CD14-positive monocyte (primary cell): ENCODE measurements at regions not wholly inside any gene's neighbourhood (a gene's known extent, or its start where the extent isn't known, plus 50 kb on each side); places are given as distances from the start of the nearest gene placed in this dataset.
A peak's percentile ranks its signal among the peaks of the same experiment; 100 is the strongest.

Experiments used
- DNase-seq, 3 donors: peaks; one replicate each; pipeline ENCODE4 v3.0.0-alpha.2; 2011 to 2022
- H2AFZ ChIP-seq: 2 replicates; pipeline ENCODE4 v1.6.0; 2012; ENCODE audit warnings: mild to moderate bottlenecking, low read depth, low read length, inconsistent platforms; ENCODE audit not compliant: insufficient read depth, poor library complexity, severe bottlenecking
- H3K27ac ChIP-seq, 2 donors: 1 replicate in 1 of 2; 2 replicates in 1 of 2; pipeline ENCODE4 v1.5.1; 2012 to 2013; ENCODE audit warnings: low read length in 2 of 2, control low read depth in 1 of 2, inconsistent platforms in 1 of 2, low read depth in 1 of 2, mild to moderate bottlenecking in 1 of 2
- H3K27me3 ChIP-seq, 2 donors: one replicate each; pipeline versions ENCODE4 v1.6.0 to v1.6.1; 2011 to 2013; ENCODE audit warnings: low read length in 2 of 2; ENCODE audit not compliant: control insufficient read depth in 2 of 2, insufficient read depth in 2 of 2
- H3K36me3 ChIP-seq, 2 donors: replicated peaks in 1 of 2; 1 replicate in 1 of 2; 2 replicates in 1 of 2; pipeline versions ENCODE4 v1.5.1 to v1.6.1; 2012 to 2013; ENCODE audit warnings: low read length in 2 of 2, control low read depth in 1 of 2, inconsistent platforms in 1 of 2, mild to moderate bottlenecking in 1 of 2; ENCODE audit not compliant: insufficient read depth in 2 of 2, control insufficient read depth in 1 of 2
- H3K4me1 ChIP-seq, 2 donors: 1 replicate in 1 of 2; 2 replicates in 1 of 2; pipeline versions ENCODE4 v1.5.1 to v1.6.1; 2012 to 2013; ENCODE audit warnings: low read length in 2 of 2, control low read depth in 1 of 2, inconsistent platforms in 1 of 2, mild to moderate bottlenecking in 1 of 2, moderate library complexity in 1 of 2; ENCODE audit not compliant: insufficient read depth in 2 of 2, control insufficient read depth in 1 of 2
- H3K4me2 ChIP-seq: replicated peaks from 2 replicates; pipeline ENCODE3; 2012; ENCODE audit warnings: low read length, moderate library complexity, mild to moderate bottlenecking; ENCODE audit not compliant: poor library complexity, severe bottlenecking; ENCODE audit errors: extremely low read depth
- H3K4me3 ChIP-seq, 3 experiments: fragments of 200-600 bp in 1 of 3; sonication (generic) in 1 of 3; replicated peaks in 1 of 3; 1 replicate in 2 of 3; 2 replicates in 1 of 3; pipeline ENCODE4 v1.5.1; 2011 to 2013; ENCODE audit warnings: low read length in 3 of 3, mild to moderate bottlenecking in 3 of 3, control low read depth in 2 of 3, low read depth in 2 of 3, inconsistent platforms in 1 of 3, moderate library complexity in 1 of 3
- H3K79me2 ChIP-seq: 2 replicates; pipeline ENCODE4 v1.6.0; 2012; ENCODE audit warnings: mild to moderate bottlenecking, control low read depth, inconsistent platforms, low read length, moderate library complexity; ENCODE audit not compliant: insufficient read depth
- H3K9ac ChIP-seq: 2 replicates; pipeline ENCODE4 v1.6.0; 2017; ENCODE audit warnings: low read length, mild to moderate bottlenecking; ENCODE audit not compliant: insufficient read depth, poor library complexity, severe bottlenecking
- H3K9me3 ChIP-seq, 2 donors: replicated peaks in 1 of 2; 1 replicate in 1 of 2; 2 replicates in 1 of 2; pipeline versions ENCODE4 v1.5.1 to v1.6.1; 2012 to 2013; ENCODE audit warnings: low read length in 2 of 2, control low read depth in 1 of 2; ENCODE audit not compliant: control insufficient read depth in 1 of 2, insufficient read depth in 1 of 2
- H4K20me1 ChIP-seq: 2 replicates; pipeline ENCODE4 v1.6.0; 2012; ENCODE audit warnings: mild to moderate bottlenecking, low read length, control low read depth, moderate library complexity; ENCODE audit not compliant: insufficient read depth
- H3K27ac Mint-ChIP-seq, 7 donors: one replicate each; pipeline ENCODE4 v1.8.0; 2020; ENCODE audit warnings: mild to moderate bottlenecking in 7 of 7, mixed read lengths in 7 of 7, moderate library complexity in 6 of 7, inconsistent platforms in 2 of 7
- H3K27me3 Mint-ChIP-seq, 3 donors: one replicate each; pipeline ENCODE4 v1.8.0; 2021 to 2022; ENCODE audit warnings: low read depth in 3 of 3, mild to moderate bottlenecking in 3 of 3, mixed read lengths in 3 of 3, moderate library complexity in 3 of 3, inconsistent platforms in 1 of 3
- H3K36me3 Mint-ChIP-seq, 2 donors: one replicate each; pipeline ENCODE4 v1.8.0; 2020; ENCODE audit warnings: mixed read lengths in 2 of 2, inconsistent platforms in 1 of 2, mild to moderate bottlenecking in 1 of 2
- H3K4me1 Mint-ChIP-seq: one replicate; pipeline ENCODE4 v1.8.0; 2020; ENCODE audit warnings: mild to moderate bottlenecking, mixed read lengths
- H3K4me3 Mint-ChIP-seq, 2 donors: one replicate each; pipeline ENCODE4 v1.8.0; 2020; ENCODE audit warnings: mild to moderate bottlenecking in 2 of 2, mixed read lengths in 2 of 2, moderate library complexity in 1 of 2
- H3K9me3 Mint-ChIP-seq, 7 donors: one replicate each; pipeline ENCODE4 v1.8.0; 2020 to 2022; ENCODE audit warnings: mixed read lengths in 7 of 7, mild to moderate bottlenecking in 6 of 7, moderate library complexity in 6 of 7, inconsistent platforms in 2 of 7
- WGBS: methylation state at CpG from one replicate; pipeline ENCODE4 v1.1.5; 2013; ENCODE audit warnings: missing lambda C conversion rate; ENCODE audit not compliant: insufficient coverage; 5-methylcytosine and 5-hydroxymethylcytosine counted together
- intact Hi-C, 2 donors: fragments of 100-400 bp; cut with micrococcal nuclease; formaldehyde crosslinking; loops; one replicate each; pipeline versions ENCODE4 v1.15.0 to v1.15.1; 2023
- TF ChIP-seq, protein P1 (sequence below): fragments of 200-600 bp; IDR thresholded peaks from one replicate; pipeline ENCODE4 v1.8.0; 2022; ENCODE audit warnings: antibody characterized with exemption, mild to moderate bottlenecking

DNA sequence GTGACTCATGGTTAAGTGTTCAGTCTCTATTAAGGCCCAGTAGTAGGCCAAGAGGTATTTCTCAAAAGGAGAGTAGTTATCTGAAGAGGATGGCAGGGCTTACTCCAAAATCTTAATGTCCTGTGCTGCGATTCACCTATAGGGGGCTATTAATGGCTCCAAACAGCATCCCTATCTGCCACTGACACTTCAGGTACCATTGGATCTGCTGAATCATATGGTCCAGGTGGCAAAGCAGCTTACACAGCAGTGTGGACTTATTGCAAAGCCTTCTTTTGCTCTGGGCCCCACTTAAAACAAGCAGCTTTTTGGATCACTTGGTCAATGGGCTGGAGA is 60.8 kb upstream of the ATP2B1 start:
- H2AFZ ChIP-seq, result no peak overlapping the region
- Mint-ChIP-seq H3K4me1 (peaks cover 20% of the 10 kb centered on the region), H3K27me3 (peaks cover 0 to 3% (median 1%) of the 10 kb centered on the region in 3 donors), H3K27ac (peak overlapping the region; percentile 91 to 96 (median 92)), H3K4me3 (no peak overlapping the region), H3K36me3 (peaks cover 5 to 8% of the 10 kb centered on the region in 2 donors), H3K9me3 (peaks cover 0 to 2% (median 0%) of the 10 kb centered on the region in 7 donors)
- peak overlapping the region; percentile 61 to 94 for H3K27ac ChIP-seq
- no peaks in the 10 kb centered on the region for H4K20me1 ChIP-seq
- H3K9ac ChIP-seq, result peak overlapping the region; percentile 41
- H3K4me1 ChIP-seq, result peaks cover 13 to 17% of the 10 kb centered on the region in 2 donors
- H3K79me2 ChIP-seq, result no peaks in the 10 kb centered on the region
- no peak overlapping the region for H3K4me2 ChIP-seq
- no peaks in the 10 kb centered on the region for H3K27me3 ChIP-seq
- H3K4me3 ChIP-seq, result no peak overlapping the region
- intact Hi-C loops, result loop anchor here in 1 of 2 donors (1.0 kb wide), 1 partner anchor 13 kb away; no protein-coding TSS in a partner anchor
- H3K36me3 ChIP-seq, result no peaks in the 10 kb centered on the region
- 100% methylated on average over 1 of the region's 1 CpG for WGBS
- no peak for DNase-seq
- no peaks in the 10 kb centered on the region for H3K9me3 ChIP-seq
- TF ChIP-seq, protein P1, sequence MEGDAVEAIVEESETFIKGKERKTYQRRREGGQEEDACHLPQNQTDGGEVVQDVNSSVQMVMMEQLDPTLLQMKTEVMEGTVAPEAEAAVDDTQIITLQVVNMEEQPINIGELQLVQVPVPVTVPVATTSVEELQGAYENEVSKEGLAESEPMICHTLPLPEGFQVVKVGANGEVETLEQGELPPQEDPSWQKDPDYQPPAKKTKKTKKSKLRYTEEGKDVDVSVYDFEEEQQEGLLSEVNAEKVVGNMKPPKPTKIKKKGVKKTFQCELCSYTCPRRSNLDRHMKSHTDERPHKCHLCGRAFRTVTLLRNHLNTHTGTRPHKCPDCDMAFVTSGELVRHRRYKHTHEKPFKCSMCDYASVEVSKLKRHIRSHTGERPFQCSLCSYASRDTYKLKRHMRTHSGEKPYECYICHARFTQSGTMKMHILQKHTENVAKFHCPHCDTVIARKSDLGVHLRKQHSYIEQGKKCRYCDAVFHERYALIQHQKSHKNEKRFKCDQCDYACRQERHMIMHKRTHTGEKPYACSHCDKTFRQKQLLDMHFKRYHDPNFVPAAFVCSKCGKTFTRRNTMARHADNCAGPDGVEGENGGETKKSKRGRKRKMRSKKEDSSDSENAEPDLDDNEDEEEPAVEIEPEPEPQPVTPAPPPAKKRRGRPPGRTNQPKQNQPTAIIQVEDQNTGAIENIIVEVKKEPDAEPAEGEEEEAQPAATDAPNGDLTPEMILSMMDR, result no peak

DNA sequence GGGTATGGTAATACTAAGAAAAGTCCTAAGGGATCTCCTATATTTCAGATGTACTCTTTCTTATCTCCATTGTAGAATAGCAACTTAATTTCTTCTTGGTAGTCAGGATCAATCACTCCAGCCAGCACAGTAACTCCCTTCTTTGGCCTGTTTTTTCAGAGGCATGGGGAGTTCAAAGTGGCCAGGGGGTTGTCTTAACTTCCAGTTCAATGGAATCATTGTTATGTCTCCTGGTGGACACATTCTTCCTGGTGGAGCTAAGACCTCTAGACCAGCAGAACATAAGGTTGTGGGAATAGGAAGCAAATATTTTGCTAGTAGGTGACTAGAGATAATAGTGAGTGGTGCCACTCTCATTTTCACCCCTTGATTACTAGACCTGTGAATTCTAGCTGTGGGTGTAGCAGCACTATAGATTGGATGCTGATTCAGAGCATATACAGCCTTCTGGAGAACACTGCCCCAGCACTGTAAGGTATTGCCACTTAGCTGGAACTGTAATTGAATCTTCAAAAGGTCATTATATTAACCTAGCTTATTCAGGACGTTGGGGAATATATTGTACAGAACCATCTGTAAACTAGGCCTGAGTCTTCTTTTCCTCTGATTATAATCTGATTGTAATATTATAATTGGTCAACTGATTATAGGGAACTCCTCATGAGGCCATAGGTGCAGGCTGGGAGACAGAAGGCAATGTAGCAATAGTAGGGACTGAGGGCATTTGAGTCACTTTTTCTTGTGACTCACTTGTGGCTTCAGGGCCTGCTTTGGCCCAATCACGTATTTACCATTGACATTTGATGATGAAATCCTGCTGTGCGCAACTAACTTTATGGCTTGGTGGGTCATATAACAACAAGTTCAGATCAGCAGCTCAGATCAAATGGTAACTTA is 60.2 kb upstream of the ATP2B1 start:
- H3K27me3 ChIP-seq, result no peaks in the 10 kb centered on the region
- Mint-ChIP-seq H3K4me1 (peaks cover 16% of the 10 kb centered on the region), H3K9me3 (peaks cover 0 to 3% (median 0%) of the 10 kb centered on the region in 7 donors), H3K4me3 (no peak overlapping the region), H3K27me3 (peaks cover 0 to 2% (median 1%) of the 10 kb centered on the region in 3 donors), H3K36me3 (peaks cover 5 to 10% of the 10 kb centered on the region in 2 donors), H3K27ac (peak overlapping the region; percentile 91 to 96 (median 92))
- H3K9ac ChIP-seq, result peak overlapping the region; percentile 41
- H3K4me2 ChIP-seq, result no peak overlapping the region
- 0% methylated on average over 2 of the region's 3 CpGs for WGBS
- DNase-seq, result peak; percentile 97 to 100 (median 100)
- no peaks in the 10 kb centered on the region for H3K79me2 ChIP-seq
- H3K36me3 ChIP-seq, result no peaks in the 10 kb centered on the region
- H3K27ac ChIP-seq, result peak overlapping the region; percentile 34 to 94
- H2AFZ ChIP-seq, result no peak overlapping the region
- no peaks in the 10 kb centered on the region for H4K20me1 ChIP-seq
- TF ChIP-seq, protein P1, result no peak
- H3K4me3 ChIP-seq, result no peak overlapping the region
- intact Hi-C loops, result loop anchor here in 1 of 2 donors (1.0 kb wide), 1 partner anchor 13 kb away; no protein-coding TSS in a partner anchor
- H3K4me1 ChIP-seq, result peaks cover 13 to 17% of the 10 kb centered on the region in 2 donors
- H3K9me3 ChIP-seq, result no peaks in the 10 kb centered on the region
